ENCODE measurements at regions not wholly inside any gene's neighbourhood (a gene's known extent, or its start where the extent isn't known, plus 50 kb on each side); places are given as distances from the start of the nearest gene placed in this dataset.
"Not testable (repeated sequence)": the region's sequence is repeated elsewhere in the genome, so short reads cannot be mapped to it uniquely, and the experiment has no call there.

- H3K9me3 ChIP-seq; intact Hi-C loops (cut with DNase I; ENCODE audit: low total_unique reads); H3K36me3 ChIP-seq (ENCODE audit: low read depth, missing control alignments); H3K4me3 ChIP-seq; DNase-seq; H3K27ac ChIP-seq; H3K4me1 ChIP-seq; H3K27me3 ChIP-seq: not testable (repeated sequence)
- WGBS, 2 donors, result 63 to 67% methylated on average over 8 of the region's 8 CpGs
Observed at GRCh38 chr10:78096486-78096885, 62.8 kb downstream of the RPS24 start.

GRCh38 chr10:78102593-78102992 is 68.9 kb downstream of the RPS24 start:
- H3K27ac ChIP-seq; H3K4me1 ChIP-seq; H3K4me3 ChIP-seq; intact Hi-C loops (cut with DNase I; ENCODE audit: low total_unique reads); H3K36me3 ChIP-seq (ENCODE audit: low read depth, missing control alignments); DNase-seq; H3K9me3 ChIP-seq; H3K27me3 ChIP-seq: not testable (repeated sequence)
- 93 to 97% methylated on average over 2 of the region's 2 CpGs for WGBS, 2 donors

GRCh38 chr10:78109210-78109609 is 75.5 kb downstream of the RPS24 start:
- no peak overlapping the region for H3K27ac ChIP-seq
- no peak for DNase-seq
- intact Hi-C loops (cut with DNase I; ENCODE audit: low total_unique reads), result no loop called here
- 54 to 61% methylated on average over 2 of the region's 2 CpGs for WGBS, 2 donors
- H3K4me3 ChIP-seq, result no peak overlapping the region
- no peaks in the 10 kb centered on the region for H3K27me3 ChIP-seq
- H3K9me3 ChIP-seq, result no peaks in the 10 kb centered on the region
- no peaks in the 10 kb centered on the region for H3K36me3 ChIP-seq (ENCODE audit: low read depth, missing control alignments)
- TF ChIP-seq CTCF (IDR thresholded peaks at IDR 0.05) (no peak), POLR2A (IDR thresholded peaks at IDR 0.05) (no peak)
- no peaks in the 10 kb centered on the region for H3K4me1 ChIP-seq

GRCh38 chr10:78115135-78115853 is 81.6 kb downstream of the RPS24 start:
- Histone ChIP-seq H3K4me3 (no peak overlapping the region), H3K9me3 (no peaks in the 10 kb centered on the region), H3K27ac (no peak overlapping the region), H3K4me1 (no peaks in the 10 kb centered on the region), H3K27me3 (no peaks in the 10 kb centered on the region), H3K36me3 (ENCODE audit: low read depth, missing control alignments) (no peaks in the 10 kb centered on the region)
- intact Hi-C loops (cut with DNase I; ENCODE audit: low total_unique reads), result no loop called here
- no peak for DNase-seq
- 42 to 51% methylated on average over 7 of the region's 7 CpGs for WGBS, 2 donors
- TF ChIP-seq POLR2A (IDR thresholded peaks at IDR 0.05) (no peak), CTCF (IDR thresholded peaks at IDR 0.05) (no peak)

GRCh38 chr10:78116361-78116760 is 82.7 kb downstream of the RPS24 start:
- WGBS, 2 donors, result 84 to 85% methylated on average over 4 of the region's 4 CpGs
- H3K9me3 ChIP-seq, result no peaks in the 10 kb centered on the region
- DNase-seq, result no peak
- no peak for TF ChIP-seq CTCF (IDR thresholded peaks at IDR 0.05)
- no peaks in the 10 kb centered on the region for H3K36me3 ChIP-seq (ENCODE audit: low read depth, missing control alignments)
- H3K27me3 ChIP-seq, result no peaks in the 10 kb centered on the region
- H3K4me3 ChIP-seq, result no peak overlapping the region
- no peak overlapping the region for H3K27ac ChIP-seq
- no peaks in the 10 kb centered on the region for H3K4me1 ChIP-seq
- intact Hi-C loops (cut with DNase I; ENCODE audit: low total_unique reads), result no loop called here

- Histone ChIP-seq H3K27ac (no peak overlapping the region), H3K27me3 (no peaks in the 10 kb centered on the region)
- TF ChIP-seq CTCF (IDR thresholded peaks at IDR 0.05) (no peak), POLR2A (IDR thresholded peaks at IDR 0.05) (no peak)
Observed at GRCh38 chr10:78118591-78118990, 84.9 kb downstream of the RPS24 start.

More at GRCh38 chr10:78118591-78118990, 84.9 kb downstream of the RPS24 start:
- DNase-seq, result no peak
- intact Hi-C loops (cut with DNase I; ENCODE audit: low total_unique reads), result no loop called here
- Histone ChIP-seq H3K4me1 (no peaks in the 10 kb centered on the region), H3K4me3 (no peak overlapping the region), H3K9me3 (no peaks in the 10 kb centered on the region), H3K36me3 (ENCODE audit: low read depth, missing control alignments) (no peaks in the 10 kb centered on the region)

Measured in testis (tissue), 2 donors.